ENCODE measurements at regions not wholly inside any gene's neighbourhood (a gene's known extent, or its start where the extent isn't known, plus 50 kb on each side); places are given as distances from the start of the nearest gene placed in this dataset.

- H3K27me3 ChIP-seq (replicated peaks; ENCODE audit: insufficient read depth): no peaks in the 10 kb centered on the region
- TF ChIP-seq POLR2AphosphoS5 (IDR thresholded peaks at IDR 0.05): no peak
- no peak for TF ChIP-seq CTCF (IDR thresholded peaks at IDR 0.05)
- no peak for TF ChIP-seq POLR2A (IDR thresholded peaks at IDR 0.05)
- DNase-seq (ENCODE audit: low spot score): no peak
- H3K9me3 ChIP-seq: no peaks in the 10 kb centered on the region
- intact Hi-C loops (cut with DNase I): no loop called here
- WGBS: 75% methylated on average over 3 of the region's 3 CpGs
- H3K4me3 ChIP-seq: no peak overlapping the region
- no peaks in the 10 kb centered on the region for H3K4me1 ChIP-seq (replicated peaks)
- no peaks in the 10 kb centered on the region for H3K36me3 ChIP-seq
- H3K27ac ChIP-seq: no peak overlapping the region
Measured at GRCh38 chr5:105133087-105133486, 1570.5 kb upstream of the NUDT12 start.

GRCh38 chr5:105132581-105132980 is 1570.0 kb upstream of the NUDT12 start:
- 45% methylated on average over 1 of the region's 1 CpG for WGBS
- Histone ChIP-seq H3K4me1 (replicated peaks) (no peaks in the 10 kb centered on the region), H3K9me3 (no peaks in the 10 kb centered on the region), H3K27ac (no peak overlapping the region), H3K36me3 (no peaks in the 10 kb centered on the region), H3K27me3 (replicated peaks; ENCODE audit: insufficient read depth) (no peaks in the 10 kb centered on the region), H3K4me3 (no peak overlapping the region)
- intact Hi-C loops (cut with DNase I): no loop called here
- DNase-seq (ENCODE audit: low spot score): no peak
- no peak for TF ChIP-seq POLR2A (IDR thresholded peaks at IDR 0.05)
- no peak for TF ChIP-seq CTCF (IDR thresholded peaks at IDR 0.05)
- TF ChIP-seq POLR2AphosphoS5 (IDR thresholded peaks at IDR 0.05): no peak

GRCh38 chr5:105131045-105131444 is 1568.5 kb upstream of the NUDT12 start:
- WGBS: 79% methylated on average over 3 of the region's 3 CpGs
- TF ChIP-seq CTCF (IDR thresholded peaks at IDR 0.05): no peak
- no peak for TF ChIP-seq POLR2AphosphoS5 (IDR thresholded peaks at IDR 0.05)
- no peak for TF ChIP-seq POLR2A (IDR thresholded peaks at IDR 0.05)
- Histone ChIP-seq H3K36me3 (no peaks in the 10 kb centered on the region), H3K4me3 (no peak overlapping the region), H3K4me1 (replicated peaks) (no peaks in the 10 kb centered on the region), H3K27ac (no peak overlapping the region), H3K9me3 (no peaks in the 10 kb centered on the region), H3K27me3 (replicated peaks; ENCODE audit: insufficient read depth) (no peaks in the 10 kb centered on the region)
- intact Hi-C loops (cut with DNase I): no loop called here
- DNase-seq (ENCODE audit: low spot score): no peak

- 15% methylated on average over 2 of the region's 2 CpGs for WGBS
- Histone ChIP-seq H3K36me3 (no peaks in the 10 kb centered on the region), H3K4me3 (no peak overlapping the region), H3K27me3 (replicated peaks; ENCODE audit: insufficient read depth) (no peaks in the 10 kb centered on the region), H3K27ac (no peak overlapping the region), H3K4me1 (replicated peaks) (no peaks in the 10 kb centered on the region), H3K9me3 (no peaks in the 10 kb centered on the region)
- intact Hi-C loops (cut with DNase I): no loop called here
- no peak for TF ChIP-seq POLR2AphosphoS5 (IDR thresholded peaks at IDR 0.05)
- TF ChIP-seq POLR2A (IDR thresholded peaks at IDR 0.05): no peak
- TF ChIP-seq CTCF (IDR thresholded peaks at IDR 0.05): no peak
- no peak for DNase-seq (ENCODE audit: low spot score)
Measured at GRCh38 chr5:105101577-105101976, 1539.0 kb upstream of the NUDT12 start.

- H3K9me3 ChIP-seq: no peaks in the 10 kb centered on the region
- no peak for DNase-seq (ENCODE audit: low spot score)
- no peaks in the 10 kb centered on the region for H3K4me1 ChIP-seq (replicated peaks)
- no peak overlapping the region for H3K4me3 ChIP-seq
- H3K27ac ChIP-seq: no peak overlapping the region
- no peaks in the 10 kb centered on the region for H3K27me3 ChIP-seq (replicated peaks; ENCODE audit: insufficient read depth)
- H3K36me3 ChIP-seq: no peaks in the 10 kb centered on the region
- TF ChIP-seq POLR2A (IDR thresholded peaks at IDR 0.05) (no peak), CTCF (IDR thresholded peaks at IDR 0.05) (no peak), POLR2AphosphoS5 (IDR thresholded peaks at IDR 0.05) (no peak)
- intact Hi-C loops (cut with DNase I): no loop called here
- WGBS: 67% methylated on average over 2 of the region's 2 CpGs
Measured at GRCh38 chr5:105088961-105089360, 1526.4 kb upstream of the NUDT12 start.
